ENCODE measurements at regions not wholly inside any gene's neighbourhood (a gene's known extent, or its start where the extent isn't known, plus 50 kb on each side); places are given as distances from the start of the nearest gene placed in this dataset.

DNA sequence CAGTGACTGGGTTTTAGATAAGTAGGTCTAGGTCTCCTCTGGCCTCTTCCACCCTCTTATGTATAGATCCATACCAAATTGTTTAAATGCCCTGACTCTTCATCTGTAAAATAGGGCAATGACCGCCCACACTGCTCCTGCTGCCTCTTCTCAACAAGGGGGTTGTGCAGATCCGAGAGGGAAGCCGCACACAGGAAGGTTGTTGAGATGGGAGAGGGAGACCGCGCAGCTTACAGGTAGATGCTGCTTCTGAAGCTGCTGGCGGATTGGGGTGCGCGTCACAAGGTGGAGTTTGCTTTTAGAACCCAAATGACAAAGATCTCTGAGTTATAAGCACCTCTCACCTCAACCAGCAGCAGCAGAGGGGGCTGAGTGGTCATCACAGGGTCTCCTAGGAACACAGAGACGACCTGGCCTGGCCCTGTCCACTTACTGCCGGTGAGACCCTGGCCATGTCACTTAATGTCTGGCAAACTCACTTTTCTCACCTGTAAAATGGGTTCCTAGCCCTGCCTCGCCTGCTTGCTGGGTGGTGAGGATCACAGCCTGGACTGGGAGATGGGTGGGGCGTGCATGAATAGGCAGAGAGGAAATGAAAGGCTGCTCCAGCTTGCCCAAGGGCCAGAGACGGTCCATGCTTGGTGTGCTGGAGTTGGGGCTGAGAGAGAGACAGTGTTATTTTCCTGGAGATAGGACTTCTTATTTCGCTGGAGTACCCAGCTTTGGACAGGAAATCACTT is 251.3 kb downstream of the EIPR1 start:
- Histone ChIP-seq H3K4me1 (ENCODE audit: control insufficient read depth, low read length) (peaks cover 20% of the 10 kb centered on the region), H3K9me3 (ENCODE audit: control insufficient read depth, insufficient read depth, low read length) (no peaks in the 10 kb centered on the region), H3K27ac (ENCODE audit: low read depth, low read length) (peak overlapping the region; percentile 46), H3F3A (ENCODE audit: control insufficient read depth, insufficient read depth) (no peaks in the 10 kb centered on the region), H3K4me3 (ENCODE audit: low read length) (peak overlapping the region; percentile 47; the same call in 1 of the 2 replicates), H4K20me1 (ENCODE audit: control insufficient read depth, insufficient read depth, low read depth, low read length) (no peaks in the 10 kb centered on the region), H3K27me3 (ENCODE audit: control insufficient read depth, low read length) (no peaks in the 10 kb centered on the region), H3K79me2 (ENCODE audit: control insufficient read depth, low read length) (no peaks in the 10 kb centered on the region), H3K9me2 (replicated peaks; ENCODE audit: control insufficient read depth, low read length) (no peaks in the 10 kb centered on the region), H3K36me3 (ENCODE audit: control insufficient read depth, low read length) (no peaks in the 10 kb centered on the region), H3K4me2 (ENCODE audit: low read length) (peak overlapping the region; percentile 58)
- TF ChIP-seq CTCF (IDR thresholded peaks at IDR 0.05; ENCODE audit: low read depth, low read length, poor library complexity, severe bottlenecking): no peak
- TF ChIP-seq EZH2phosphoT487 (IDR thresholded peaks at IDR 0.05; ENCODE audit: borderline replicate concordance, low read length): no peak

DNA sequence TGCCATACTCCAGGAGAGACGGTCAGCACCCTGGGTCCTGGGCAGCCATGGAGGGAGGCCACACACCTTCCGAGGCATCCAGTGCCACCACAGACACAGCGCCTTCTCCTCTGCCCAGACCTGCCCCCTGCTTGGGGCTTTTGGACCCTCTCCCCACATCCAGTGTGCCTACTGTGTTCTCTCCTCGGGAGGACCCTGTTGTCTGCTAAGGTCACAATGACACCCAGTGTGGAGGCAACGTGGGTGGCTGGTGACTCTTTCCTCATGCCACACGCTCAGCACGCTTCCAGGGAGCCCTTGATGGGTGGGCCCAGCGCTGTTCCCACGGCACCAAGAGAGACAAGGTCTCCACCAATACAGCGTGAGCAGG is 251.9 kb downstream of the EIPR1 start:
- Histone ChIP-seq H3K4me3 (ENCODE audit: low read length) (no peak overlapping the region), H3K4me1 (ENCODE audit: control insufficient read depth, low read length) (peaks cover 20% of the 10 kb centered on the region), H4K20me1 (ENCODE audit: control insufficient read depth, insufficient read depth, low read depth, low read length) (no peaks in the 10 kb centered on the region), H3K4me2 (ENCODE audit: low read length) (no peak overlapping the region), H3K9me3 (ENCODE audit: control insufficient read depth, insufficient read depth, low read length) (no peaks in the 10 kb centered on the region), H3K27me3 (ENCODE audit: control insufficient read depth, low read length) (no peaks in the 10 kb centered on the region), H3F3A (ENCODE audit: control insufficient read depth, insufficient read depth) (no peaks in the 10 kb centered on the region), H3K9me2 (replicated peaks; ENCODE audit: control insufficient read depth, low read length) (no peaks in the 10 kb centered on the region), H3K27ac (ENCODE audit: low read depth, low read length) (no peak overlapping the region), H3K36me3 (ENCODE audit: control insufficient read depth, low read length) (no peaks in the 10 kb centered on the region), H3K79me2 (ENCODE audit: control insufficient read depth, low read length) (no peaks in the 10 kb centered on the region)
- TF ChIP-seq CTCF (IDR thresholded peaks at IDR 0.05; ENCODE audit: low read depth, low read length, poor library complexity, severe bottlenecking): no peak
- no peak for TF ChIP-seq EZH2phosphoT487 (IDR thresholded peaks at IDR 0.05; ENCODE audit: borderline replicate concordance, low read length)

GRCh38 chr2:3125001-3125760 is 252.4 kb downstream of the EIPR1 start:
- Histone ChIP-seq H3K79me2 (ENCODE audit: control insufficient read depth, low read length) (no peaks in the 10 kb centered on the region), H3K4me3 (ENCODE audit: low read length) (no peak overlapping the region), H3K9me3 (ENCODE audit: control insufficient read depth, insufficient read depth, low read length) (0 out of 2 replicates have a peak, but pooled peaks cover 4% of the 10 kb centered on the region), H4K20me1 (ENCODE audit: control insufficient read depth, insufficient read depth, low read depth, low read length) (no peaks in the 10 kb centered on the region), H3K9me2 (replicated peaks; ENCODE audit: control insufficient read depth, low read length) (no peaks in the 10 kb centered on the region), H3K36me3 (ENCODE audit: control insufficient read depth, low read length) (no peaks in the 10 kb centered on the region), H3K4me2 (ENCODE audit: low read length) (no peak overlapping the region), H3F3A (ENCODE audit: control insufficient read depth, insufficient read depth) (no peaks in the 10 kb centered on the region), H3K4me1 (ENCODE audit: control insufficient read depth, low read length) (peaks cover 20% of the 10 kb centered on the region), H3K27ac (ENCODE audit: low read depth, low read length) (no peak overlapping the region), H3K27me3 (ENCODE audit: control insufficient read depth, low read length) (no peaks in the 10 kb centered on the region)
- TF ChIP-seq EZH2phosphoT487 (IDR thresholded peaks at IDR 0.05; ENCODE audit: borderline replicate concordance, low read length) (no peak), CTCF (IDR thresholded peaks at IDR 0.05; ENCODE audit: low read depth, low read length, poor library complexity, severe bottlenecking) (no peak)

All from DOHH2 (cell line).